Testis (tissue), 2 donors: ENCODE measurements at regions not wholly inside any gene's neighbourhood (a gene's known extent, or its start where the extent isn't known, plus 50 kb on each side); places are given as distances from the start of the nearest gene placed in this dataset.

Experiments
- DNase-seq: peaks from one replicate; pipeline ENCODE4 v3.0.0-alpha.2; 2019
- H3K27ac ChIP-seq, 2 donors: fragments of 200-600 bp; sonication (generic); one replicate each; pipeline ENCODE4 v1.5.1; 2019
- H3K27me3 ChIP-seq: fragments of 200-600 bp; sonication (generic); one replicate; pipeline ENCODE4 v1.5.1; 2019
- H3K36me3 ChIP-seq: fragments of 200-600 bp; sonication (generic); one replicate; pipeline ENCODE4 v1.5.1; 2017; ENCODE audit warnings: low read depth; ENCODE audit errors: missing control alignments
- H3K4me1 ChIP-seq: fragments of 200-600 bp; sonication (generic); one replicate; pipeline ENCODE4 v1.5.1; 2019
- H3K4me3 ChIP-seq, 2 donors: fragments of 200-600 bp; sonication (generic); one replicate each; pipeline ENCODE4 v1.5.1; 2017 to 2019
- H3K9me3 ChIP-seq: fragments of 200-600 bp; sonication (generic); one replicate; pipeline ENCODE4 v1.5.1; 2017
- CTCF ChIP-seq, 3 experiments: fragments of 450-650 bp in 2 of 3; fragments of 200-600 bp in 1 of 3; sonication (generic) in 1 of 3; IDR thresholded peaks; one replicate each; pipeline ENCODE4 v1.5.1; 2016 to 2019; ENCODE audit warnings: antibody characterized with exemption in 3 of 3, mild to moderate bottlenecking in 2 of 3, moderate library complexity in 1 of 3
- POLR2A ChIP-seq: fragments of 450-650 bp; IDR thresholded peaks from one replicate; pipeline ENCODE4 v1.6.1; 2017; ENCODE audit warnings: antibody characterized with exemption, mild to moderate bottlenecking, moderate library complexity
- WGBS, 2 donors: methylation state at CpG; one replicate each; pipeline ENCODE4 v1.1.5; 2018; 5-methylcytosine and 5-hydroxymethylcytosine counted together
- intact Hi-C: fragments of 100-400 bp; cut with DNase I; formaldehyde crosslinking; loops from one replicate; pipeline ENCODE4 v1.15.1; 2023; ENCODE audit warnings: low total_unique reads

- no peaks in the 10 kb centered on the region for H3K4me1 ChIP-seq
- TF ChIP-seq CTCF (IDR thresholded peaks at IDR 0.05) = no peak
- no peak for TF ChIP-seq POLR2A
- H3K36me3 ChIP-seq = no peaks in the 10 kb centered on the region
- no peak overlapping the region for H3K4me3 ChIP-seq
- intact Hi-C loops = no loop called here
- H3K27ac ChIP-seq = no peak overlapping the region
- H3K27me3 ChIP-seq = no peaks in the 10 kb centered on the region
- 94 to 98% methylated on average over 2 of the region's 2 CpGs for WGBS, 2 donors
- no peak for DNase-seq
- H3K9me3 ChIP-seq = no peaks in the 10 kb centered on the region
These were observed 514.4 kb downstream of the MBD2 start for GRCh38 chr18:53710080-53710479.

GRCh38 chr18:53702480-53702879 is 522.0 kb downstream of the MBD2 start:
- H3K4me1 ChIP-seq = no peaks in the 10 kb centered on the region
- no peaks in the 10 kb centered on the region for H3K9me3 ChIP-seq
- TF ChIP-seq CTCF (IDR thresholded peaks at IDR 0.05) (no peak), POLR2A (no peak)
- H3K27me3 ChIP-seq = no peaks in the 10 kb centered on the region
- H3K36me3 ChIP-seq = no peaks in the 10 kb centered on the region
- WGBS, 2 donors = 91 to 94% methylated on average over 2 of the region's 2 CpGs
- intact Hi-C loops = no loop called here
- DNase-seq = no peak
- H3K4me3 ChIP-seq = no peak overlapping the region
- no peak overlapping the region for H3K27ac ChIP-seq

GRCh38 chr18:53701697-53702096 is 522.8 kb downstream of the MBD2 start:
- intact Hi-C loops = no loop called here
- 78 to 85% methylated on average over 1 of the region's 1 CpG for WGBS, 2 donors
- H3K9me3 ChIP-seq = no peaks in the 10 kb centered on the region
- no peak for TF ChIP-seq POLR2A
- no peak for TF ChIP-seq CTCF (IDR thresholded peaks at IDR 0.05)
- H3K27ac ChIP-seq = no peak overlapping the region
- H3K27me3 ChIP-seq = no peaks in the 10 kb centered on the region
- H3K4me1 ChIP-seq = no peaks in the 10 kb centered on the region
- no peak for DNase-seq
- H3K4me3 ChIP-seq = no peak overlapping the region
- H3K36me3 ChIP-seq = no peaks in the 10 kb centered on the region

- TF ChIP-seq POLR2A = no peak
- peak in 1 of 3 experiments; percentile 22 for TF ChIP-seq CTCF (IDR thresholded peaks at IDR 0.05)
- H3K4me1 ChIP-seq = no peaks in the 10 kb centered on the region
- H3K27me3 ChIP-seq = no peaks in the 10 kb centered on the region
- intact Hi-C loops = no loop called here
- H3K9me3 ChIP-seq = no peaks in the 10 kb centered on the region
- no peak overlapping the region for H3K27ac ChIP-seq
- WGBS, 2 donors = 28 to 29% methylated on average over 2 of the region's 2 CpGs
- peak; percentile 55 for DNase-seq
- H3K4me3 ChIP-seq = no peak overlapping the region
- no peaks in the 10 kb centered on the region for H3K36me3 ChIP-seq
These were observed 525.6 kb downstream of the MBD2 start for GRCh38 chr18:53698907-53699306.

- no peaks in the 10 kb centered on the region for H3K4me1 ChIP-seq
- 87 to 95% methylated on average over 2 of the region's 2 CpGs for WGBS, 2 donors
- H3K9me3 ChIP-seq = no peaks in the 10 kb centered on the region
- no peak overlapping the region for H3K27ac ChIP-seq
- no peaks in the 10 kb centered on the region for H3K36me3 ChIP-seq
- intact Hi-C loops = no loop called here
- H3K4me3 ChIP-seq = no peak overlapping the region
- DNase-seq = no peak
- no peaks in the 10 kb centered on the region for H3K27me3 ChIP-seq
- TF ChIP-seq POLR2A (no peak), CTCF (IDR thresholded peaks at IDR 0.05) (no peak)
These were observed 534.6 kb downstream of the MBD2 start for GRCh38 chr18:53689886-53690285.
